Spleen (tissue), 11 donors: ENCODE measurements at regions not wholly inside any gene's neighbourhood (a gene's known extent, or its start where the extent isn't known, plus 50 kb on each side); places are given as distances from the start of the nearest gene placed in this dataset.

Experiments used
- DNase-seq: peaks from one replicate; pipeline ENCODE4 v3.0.0-alpha.2; 2020
- H3K27ac ChIP-seq, 8 donors: fragments of 200-600 bp; sonication (generic) in 7 of 8; 1 replicate in 4 of 8; 2 replicates in 4 of 8; pipeline versions ENCODE4 v1.5.0 to v1.8.0; 2016 to 2021; ENCODE audit warnings: inconsistent platforms in 4 of 8, mild to moderate bottlenecking in 4 of 8, moderate library complexity in 1 of 8
- H3K27me3 ChIP-seq, 7 donors: fragments of 200-600 bp; sonication (generic) in 6 of 7; replicated peaks in 1 of 7; 1 replicate in 4 of 7; 2 replicates in 3 of 7; pipeline versions ENCODE4 v1.5.0 to v1.8.0; 2016 to 2021; ENCODE audit warnings: inconsistent platforms in 3 of 7, mild to moderate bottlenecking in 1 of 7
- H3K36me3 ChIP-seq, 6 donors: fragments of 200-600 bp; sonication (generic) in 5 of 6; 1 replicate in 4 of 6; 2 replicates in 2 of 6; pipeline versions ENCODE4 v1.5.0 to v1.8.0; 2016 to 2021; ENCODE audit warnings: inconsistent platforms in 2 of 6
- H3K4me1 ChIP-seq, 6 donors: fragments of 200-600 bp; sonication (generic) in 5 of 6; 1 replicate in 3 of 6; 2 replicates in 3 of 6; pipeline versions ENCODE4 v1.5.0 to v1.8.0; 2016 to 2021; ENCODE audit warnings: inconsistent platforms in 3 of 6
- H3K4me3 ChIP-seq, 8 donors: fragments of 200-600 bp; sonication (generic) in 7 of 8; 1 replicate in 4 of 8; 2 replicates in 4 of 8; pipeline versions ENCODE4 v1.5.0 to v1.8.0; 2016 to 2021; ENCODE audit warnings: inconsistent platforms in 4 of 8, mild to moderate bottlenecking in 4 of 8, moderate library complexity in 2 of 8
- H3K9me3 ChIP-seq, 8 donors: fragments of 200-600 bp; sonication (generic) in 7 of 8; 1 replicate in 4 of 8; 2 replicates in 4 of 8; pipeline versions ENCODE4 v1.5.0 to v1.8.0; 2016 to 2021; ENCODE audit warnings: inconsistent platforms in 4 of 8
- CTCF ChIP-seq, 11 experiments: fragments of 200-600 bp in 7 of 11; fragments of 450-650 bp in 4 of 11; sonication (generic) in 4 of 11; IDR thresholded peaks in 8 of 11; conservative IDR thresholded peaks in 3 of 11; 1 replicate in 7 of 11; 2 replicates in 4 of 11; pipeline versions ENCODE4 v1.4.0 to v1.8.0; 2016 to 2021; ENCODE audit warnings: antibody characterized with exemption in 11 of 11, inconsistent platforms in 4 of 11, mild to moderate bottlenecking in 1 of 11
- POLR2A ChIP-seq, 3 donors: fragments of 450-650 bp; IDR thresholded peaks; one replicate each; pipeline ENCODE4 v1.5.1; 2017; ENCODE audit warnings: antibody characterized with exemption in 3 of 3, mild to moderate bottlenecking in 1 of 3
- POLR2AphosphoS5 ChIP-seq, 3 donors: sonication (generic); formaldehyde crosslinking; IDR thresholded peaks; one replicate each; pipeline ENCODE4 v1.5.1; 2017; ENCODE audit warnings: antibody characterized with exemption in 3 of 3
- WGBS, 5 donors: extraction: QIAGEN DNeasy Blood & Tissue Kit in 3 of 5; methylation state at CpG; one replicate each; pipeline versions ENCODE4 v1.1.5 to v1.1.7; 2013 to 2018; 5-methylcytosine and 5-hydroxymethylcytosine counted together
- intact Hi-C: fragments of 100-400 bp; cut with DNase I; formaldehyde crosslinking; loops from one replicate; pipeline ENCODE4 v1.15.0; 2023; ENCODE audit warnings: low total_unique reads
- donor health status: healthy with polysubstance abuse.
- donor health status: DM: no; HTN: no; CAD: no; lungs with moderate emphysema.
- donor health status: DM: no; HTN: no; CAD: no.
- donor health status: Bipolar disorder and iron deficiency.
- donor health status: healthy.
- donor health status: DM: no; HTN: no; CAD: no.
- donor health status: DM: yes; HTN: yes; CAD: no.

- Histone ChIP-seq H3K36me3 (no peaks in the 10 kb centered on the region), H3K27me3 (no peaks in the 10 kb centered on the region), H3K4me3 (no peak overlapping the region), H3K4me1 (no peaks in the 10 kb centered on the region), H3K9me3 (no peaks in the 10 kb centered on the region), H3K27ac (no peak overlapping the region)
- no peak for DNase-seq
- TF ChIP-seq POLR2A (IDR thresholded peaks at IDR 0.05) (no peak), CTCF (IDR thresholded peaks at IDR 0.05 in 8 of 11, conservative IDR thresholded peaks at IDR 0.05 in 3 of 11) (no peak), POLR2AphosphoS5 (IDR thresholded peaks at IDR 0.05) (no peak)
- 87 to 98% (median 96%) methylated on average over 2 of the region's 2 CpGs for WGBS, 5 donors
- intact Hi-C loops, result no loop called here
These were observed 108.0 kb upstream of the LGALSL start for GRCh38 chr2:64345998-64346397.

- no peak overlapping the region for H3K27ac ChIP-seq
- TF ChIP-seq POLR2AphosphoS5 (IDR thresholded peaks at IDR 0.05) (peak in 1 of 3 donors; percentile 37), POLR2A (IDR thresholded peaks at IDR 0.05) (no peak), CTCF (IDR thresholded peaks at IDR 0.05 in 8 of 11, conservative IDR thresholded peaks at IDR 0.05 in 3 of 11) (no peak)
- WGBS, 5 donors, result 75 to 89% (median 80%) methylated on average over 6 of the region's 6 CpGs
- peaks cover 0 to 9% (median 0%) of the 10 kb centered on the region in 8 donors for H3K9me3 ChIP-seq
- intact Hi-C loops, result no loop called here
- no peak for DNase-seq
- H3K4me3 ChIP-seq, result no peak overlapping the region
- no peaks in the 10 kb centered on the region for H3K4me1 ChIP-seq
- H3K27me3 ChIP-seq, result no peaks in the 10 kb centered on the region
- H3K36me3 ChIP-seq, result no peaks in the 10 kb centered on the region
These were observed 105.4 kb upstream of the LGALSL start for GRCh38 chr2:64348386-64349130.

- Histone ChIP-seq H3K4me1 (no peaks in the 10 kb centered on the region), H3K27ac (no peak overlapping the region), H3K27me3 (no peaks in the 10 kb centered on the region), H3K9me3 (peaks cover 0 to 9% (median 0%) of the 10 kb centered on the region in 8 donors), H3K4me3 (no peak overlapping the region), H3K36me3 (no peaks in the 10 kb centered on the region)
- 82 to 93% (median 86%) methylated on average over 2 of the region's 2 CpGs for WGBS, 5 donors
- intact Hi-C loops, result no loop called here
- no peak for DNase-seq
- TF ChIP-seq POLR2A (IDR thresholded peaks at IDR 0.05) (no peak), POLR2AphosphoS5 (IDR thresholded peaks at IDR 0.05) (no peak), CTCF (IDR thresholded peaks at IDR 0.05 in 8 of 11, conservative IDR thresholded peaks at IDR 0.05 in 3 of 11) (no peak)
These were observed 104.8 kb upstream of the LGALSL start for GRCh38 chr2:64349131-64349530.

DNA sequence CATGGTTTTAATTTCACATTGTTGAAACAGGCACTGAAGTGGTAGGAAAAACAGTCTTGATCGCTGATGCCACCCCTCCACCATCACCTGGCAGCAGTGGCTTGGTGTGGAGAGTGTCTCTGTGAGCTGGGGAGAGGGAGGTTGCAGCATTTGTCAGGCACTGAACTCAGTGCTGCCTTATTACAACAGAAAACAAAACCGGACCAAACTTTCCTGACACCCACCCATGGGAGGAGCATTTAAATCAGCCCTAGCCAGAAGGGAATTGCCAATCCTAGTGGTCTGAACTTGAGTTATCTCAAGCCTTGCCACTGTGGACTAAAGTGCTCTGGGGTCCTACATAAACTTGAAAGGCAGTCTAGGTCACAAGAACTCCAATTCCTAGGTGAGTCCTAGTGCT, 103.0 kb upstream of the LGALSL start:
- DNase-seq, result no peak
- 76 to 95% (median 85%) methylated on average over 2 of the region's 2 CpGs for WGBS, 5 donors
- Histone ChIP-seq H3K36me3 (no peaks in the 10 kb centered on the region), H3K4me3 (no peak overlapping the region), H3K27me3 (no peaks in the 10 kb centered on the region), H3K9me3 (peaks cover 0 to 9% (median 0%) of the 10 kb centered on the region in 8 donors), H3K4me1 (no peaks in the 10 kb centered on the region), H3K27ac (no peak overlapping the region)
- no peak for TF ChIP-seq POLR2A (IDR thresholded peaks at IDR 0.05)
- no peak for TF ChIP-seq POLR2AphosphoS5 (IDR thresholded peaks at IDR 0.05)
- TF ChIP-seq CTCF (IDR thresholded peaks at IDR 0.05 in 8 of 11, conservative IDR thresholded peaks at IDR 0.05 in 3 of 11), result no peak
- intact Hi-C loops, result no loop called here
